Liver (tissue), 7 donors: ENCODE measurements at regions not wholly inside any gene's neighbourhood (a gene's known extent, or its start where the extent isn't known, plus 50 kb on each side); places are given as distances from the start of the nearest gene placed in this dataset.

Experiments used
- DNase-seq: peaks from one replicate; pipeline ENCODE4 v3.0.0-alpha.2; 2017; ENCODE audit warnings: low spot score
- H3K27ac ChIP-seq, 2 donors: one replicate each; pipeline ENCODE4 v1.7.0; 2013; ENCODE audit warnings: inconsistent platforms in 2 of 2, low read length in 2 of 2, control low read depth in 1 of 2, low read depth in 1 of 2, mild to moderate bottlenecking in 1 of 2
- H3K27me3 ChIP-seq, 4 donors: one replicate each; pipeline versions ENCODE4 v1.6.1 to v1.7.0; 2013; ENCODE audit warnings: low read length in 3 of 4, inconsistent platforms in 1 of 4, mild to moderate bottlenecking in 1 of 4, moderate library complexity in 1 of 4; ENCODE audit not compliant: control insufficient read depth in 4 of 4, insufficient read depth in 4 of 4
- H3K36me3 ChIP-seq, 4 donors: one replicate each; pipeline versions ENCODE4 v1.6.1 to v1.7.0; 2013; ENCODE audit warnings: low read length in 3 of 4, mild to moderate bottlenecking in 3 of 4, low read depth in 1 of 4, moderate library complexity in 1 of 4; ENCODE audit not compliant: control insufficient read depth in 4 of 4, insufficient read depth in 3 of 4
- H3K4me1 ChIP-seq, 4 donors: one replicate each; pipeline versions ENCODE4 v1.6.1 to v1.7.0; 2013; ENCODE audit warnings: low read length in 3 of 4, mild to moderate bottlenecking in 3 of 4, moderate library complexity in 1 of 4; ENCODE audit not compliant: control insufficient read depth in 4 of 4, insufficient read depth in 4 of 4
- H3K4me3 ChIP-seq, 3 donors: one replicate each; pipeline versions ENCODE4 v1.6.1 to v1.7.0; 2013; ENCODE audit warnings: low read length in 3 of 3, control low read depth in 1 of 3, low read depth in 1 of 3, mild to moderate bottlenecking in 1 of 3
- H3K9ac ChIP-seq, 2 donors: one replicate each; pipeline ENCODE4 v1.7.0; 2013; ENCODE audit warnings: low read length in 2 of 2, mild to moderate bottlenecking in 2 of 2, moderate library complexity in 2 of 2, control low read depth in 1 of 2, low read depth in 1 of 2
- H3K9me3 ChIP-seq, 4 donors: one replicate each; pipeline versions ENCODE4 v1.6.1 to v1.7.0; 2013; ENCODE audit warnings: low read length in 3 of 4; ENCODE audit not compliant: control insufficient read depth in 4 of 4
- EGR1 ChIP-seq, 2 donors: IDR thresholded peaks; 2 replicates each; pipeline ENCODE4 v1.6.1; 2016 to 2018; ENCODE audit warnings: antibody characterized with exemption in 2 of 2, low read depth in 2 of 2
- FOXA1 ChIP-seq: IDR thresholded peaks from 2 replicates; pipeline ENCODE4 v1.6.1; 2016; ENCODE audit warnings: antibody characterized with exemption
- FOXA2 ChIP-seq: IDR thresholded peaks from 2 replicates; pipeline ENCODE4 v1.6.1; 2016; ENCODE audit warnings: antibody characterized with exemption
- GABPA ChIP-seq, 2 donors: IDR thresholded peaks in 1 of 2; conservative IDR thresholded peaks in 1 of 2; 2 replicates each; pipeline ENCODE4 v1.6.1; 2016; ENCODE audit warnings: antibody characterized with exemption in 2 of 2, mild to moderate bottlenecking in 1 of 2, moderate library complexity in 1 of 2
- HNF4A ChIP-seq, 2 donors: conservative IDR thresholded peaks; 2 replicates each; pipeline ENCODE4 v1.6.1; 2016; ENCODE audit warnings: antibody characterized with exemption in 2 of 2, mild to moderate bottlenecking in 2 of 2
- HNF4G ChIP-seq: IDR thresholded peaks from 2 replicates; pipeline ENCODE4 v1.6.1; 2016; ENCODE audit warnings: antibody characterized with exemption
- JUND ChIP-seq, 2 donors: IDR thresholded peaks; 2 replicates each; pipeline ENCODE4 v1.6.1; 2016; ENCODE audit warnings: antibody characterized with exemption in 2 of 2
- NR2F2 ChIP-seq: IDR thresholded peaks from 2 replicates; pipeline ENCODE4 v1.6.1; 2016; ENCODE audit warnings: antibody characterized with exemption
- RAD21 ChIP-seq, 2 donors: IDR thresholded peaks; 2 replicates each; pipeline ENCODE4 v1.6.1; 2016; ENCODE audit warnings: antibody characterized with exemption in 2 of 2, mild to moderate bottlenecking in 2 of 2
- REST ChIP-seq: IDR thresholded peaks from 2 replicates; pipeline ENCODE4 v1.6.1; 2016; ENCODE audit warnings: antibody characterized with exemption, mild to moderate bottlenecking
- RXRA ChIP-seq, 2 donors: IDR thresholded peaks; 2 replicates each; pipeline ENCODE4 v1.6.1; 2017 to 2018; ENCODE audit warnings: antibody characterized with exemption in 2 of 2, mild to moderate bottlenecking in 1 of 2
- SP1 ChIP-seq: IDR thresholded peaks from 2 replicates; pipeline ENCODE4 v1.6.1; 2018; ENCODE audit warnings: antibody characterized with exemption, mild to moderate bottlenecking
- YY1 ChIP-seq: IDR thresholded peaks from 2 replicates; pipeline ENCODE4 v1.6.1; 2016; ENCODE audit warnings: antibody characterized with exemption, mild to moderate bottlenecking
- WGBS: extraction: QIAGEN DNeasy Blood & Tissue Kit; methylation state at CpG from one replicate; pipeline ENCODE4 v1.1.7; 2013; 5-methylcytosine and 5-hydroxymethylcytosine counted together
- TF ChIP-seq, protein P1 (sequence below): IDR thresholded peaks from 2 replicates; pipeline ENCODE4 v1.6.1; 2016; ENCODE audit warnings: antibody characterized with exemption
- TF ChIP-seq, protein P2 (sequence below): IDR thresholded peaks from 2 replicates; pipeline ENCODE4 v1.6.1; 2016; ENCODE audit warnings: antibody characterized with exemption
- donor health status: healthy.
- donor health status: healthy.
- donor health status: healthy.
- donor health status: healthy.

DNA sequence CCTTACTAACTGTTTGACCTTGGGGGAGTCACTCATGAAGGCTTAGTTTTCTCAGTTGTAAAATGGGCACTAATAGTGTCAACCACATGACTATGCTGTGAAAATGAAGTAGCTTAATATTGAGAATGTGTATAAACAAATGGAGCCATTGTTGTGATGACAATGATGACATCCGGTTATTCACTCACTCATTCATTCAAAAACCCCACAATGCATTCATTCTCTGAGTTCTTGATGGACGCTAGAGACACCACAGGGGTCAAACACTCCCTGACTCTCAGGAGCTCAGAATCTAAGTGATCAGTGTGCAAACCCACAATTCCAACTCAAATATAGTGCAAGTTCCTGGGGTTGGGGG, 138.9 kb downstream of the FOXD2 start:
- Histone ChIP-seq H3K9me3 (no peaks in the 10 kb centered on the region), H3K27ac (no peak overlapping the region), H3K4me3 (no peak overlapping the region), H3K27me3 (peaks cover 0 to 3% (median 1%) of the 10 kb centered on the region in 4 donors), H3K36me3 (no peaks in the 10 kb centered on the region), H3K9ac (no peak overlapping the region), H3K4me1 (peaks cover 0 to 4% (median 0%) of the 10 kb centered on the region in 4 donors)
- DNase-seq = no peak
- 58% methylated on average over 2 of the region's 2 CpGs for WGBS
- TF ChIP-seq EGR1 (IDR thresholded peaks at IDR 0.05; ENCODE audit: low read depth in 2 of 2) (no peak), YY1 (no peak)

DNA sequence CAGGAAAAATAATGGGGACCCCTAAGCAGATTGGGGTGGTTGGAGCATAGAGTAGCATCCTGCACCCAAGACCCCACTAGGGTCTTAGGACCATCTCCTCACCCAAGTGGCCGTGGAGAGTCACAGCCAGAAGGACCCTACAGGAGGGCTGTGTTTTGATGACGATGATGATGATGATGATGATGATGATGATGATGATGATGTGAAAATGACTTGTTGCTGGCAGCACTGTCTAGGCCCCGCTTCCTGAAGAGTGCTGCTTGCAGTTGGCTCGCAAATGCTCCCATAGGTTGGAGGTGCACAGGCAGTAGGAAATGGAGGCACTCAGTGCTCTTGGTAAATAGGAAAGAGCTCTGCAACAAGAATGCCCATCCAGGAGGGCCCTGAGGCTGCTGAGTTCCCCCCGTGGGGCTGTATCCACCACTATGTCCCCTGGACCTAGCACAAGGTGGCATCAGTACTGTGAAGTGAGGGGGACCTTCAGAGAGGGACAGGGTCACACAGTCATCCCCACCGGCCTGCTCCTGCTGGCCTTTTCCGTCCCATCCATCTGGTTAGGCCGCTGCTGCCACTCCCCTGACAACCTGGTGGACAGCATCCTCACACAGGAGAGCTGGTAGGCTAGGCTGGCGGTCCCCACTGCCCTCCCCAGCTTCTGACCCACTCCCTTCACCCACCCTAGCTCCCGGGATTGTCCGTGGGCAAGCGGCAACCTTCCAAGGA, 139.6 kb downstream of the FOXD2 start:
- 85% methylated on average over 12 of the region's 12 CpGs for WGBS
- TF ChIP-seq HNF4A (conservative IDR thresholded peaks at IDR 0.05) = no peak
- TF ChIP-seq SP1 = no peak
- TF ChIP-seq REST = no peak
- no peak for TF ChIP-seq NR2F2
- TF ChIP-seq JUND (IDR thresholded peaks at IDR 0.05) = no peak
- no peak for TF ChIP-seq YY1
- no peak for TF ChIP-seq GABPA (IDR thresholded peaks at IDR 0.05 in 1 of 2, conservative IDR thresholded peaks at IDR 0.05 in 1 of 2)
- TF ChIP-seq, protein P1, sequence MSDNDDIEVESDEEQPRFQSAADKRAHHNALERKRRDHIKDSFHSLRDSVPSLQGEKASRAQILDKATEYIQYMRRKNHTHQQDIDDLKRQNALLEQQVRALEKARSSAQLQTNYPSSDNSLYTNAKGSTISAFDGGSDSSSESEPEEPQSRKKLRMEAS = no peak
- TF ChIP-seq RAD21 (IDR thresholded peaks at IDR 0.05) = no peak
- no peak overlapping the region for H3K9ac ChIP-seq
- peaks cover 0 to 4% (median 0%) of the 10 kb centered on the region in 4 donors for H3K4me1 ChIP-seq
- DNase-seq = no peak
- H3K36me3 ChIP-seq = no peaks in the 10 kb centered on the region
- H3K27me3 ChIP-seq = peaks cover 0 to 3% (median 1%) of the 10 kb centered on the region in 4 donors
- no peaks in the 10 kb centered on the region for H3K9me3 ChIP-seq
- H3K4me3 ChIP-seq = no peak overlapping the region
- H3K27ac ChIP-seq = no peak overlapping the region

- no peaks in the 10 kb centered on the region for H3K36me3 ChIP-seq
- H3K9me3 ChIP-seq = no peaks in the 10 kb centered on the region
- H3K4me1 ChIP-seq = peaks cover 0 to 4% (median 0%) of the 10 kb centered on the region in 4 donors
- no peak overlapping the region for H3K9ac ChIP-seq
- H3K27ac ChIP-seq = no peak overlapping the region
- DNase-seq = no peak
- TF ChIP-seq RXRA (IDR thresholded peaks at IDR 0.05) = no peak
- TF ChIP-seq NR2F2 = no peak
- TF ChIP-seq FOXA2 = no peak
- TF ChIP-seq, protein P2, sequence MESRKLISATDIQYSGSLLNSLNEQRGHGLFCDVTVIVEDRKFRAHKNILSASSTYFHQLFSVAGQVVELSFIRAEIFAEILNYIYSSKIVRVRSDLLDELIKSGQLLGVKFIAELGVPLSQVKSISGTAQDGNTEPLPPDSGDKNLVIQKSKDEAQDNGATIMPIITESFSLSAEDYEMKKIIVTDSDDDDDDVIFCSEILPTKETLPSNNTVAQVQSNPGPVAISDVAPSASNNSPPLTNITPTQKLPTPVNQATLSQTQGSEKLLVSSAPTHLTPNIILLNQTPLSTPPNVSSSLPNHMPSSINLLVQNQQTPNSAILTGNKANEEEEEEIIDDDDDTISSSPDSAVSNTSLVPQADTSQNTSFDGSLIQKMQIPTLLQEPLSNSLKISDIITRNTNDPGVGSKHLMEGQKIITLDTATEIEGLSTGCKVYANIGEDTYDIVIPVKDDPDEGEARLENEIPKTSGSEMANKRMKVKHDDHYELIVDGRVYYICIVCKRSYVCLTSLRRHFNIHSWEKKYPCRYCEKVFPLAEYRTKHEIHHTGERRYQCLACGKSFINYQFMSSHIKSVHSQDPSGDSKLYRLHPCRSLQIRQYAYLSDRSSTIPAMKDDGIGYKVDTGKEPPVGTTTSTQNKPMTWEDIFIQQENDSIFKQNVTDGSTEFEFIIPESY = no peak
- TF ChIP-seq YY1 = no peak
- TF ChIP-seq FOXA1 = no peak
- no peak for TF ChIP-seq HNF4A (conservative IDR thresholded peaks at IDR 0.05)
- TF ChIP-seq HNF4G = no peak
- TF ChIP-seq GABPA (IDR thresholded peaks at IDR 0.05 in 1 of 2, conservative IDR thresholded peaks at IDR 0.05 in 1 of 2) = no peak
- TF ChIP-seq JUND (IDR thresholded peaks at IDR 0.05) = no peak
- no peak for TF ChIP-seq EGR1 (IDR thresholded peaks at IDR 0.05; ENCODE audit: low read depth in 2 of 2)
- no peak for TF ChIP-seq SP1
- peaks cover 0 to 3% (median 1%) of the 10 kb centered on the region in 4 donors for H3K27me3 ChIP-seq
- no peak overlapping the region for H3K4me3 ChIP-seq
- 44% methylated on average over 19 of the region's 19 CpGs for WGBS
These were observed 140.3 kb downstream of the FOXD2 start for GRCh38 chr1:47578026-47578720.
